Neuronal stem cell (in vitro differentiated cells): ENCODE measurements at regions not wholly inside any gene's neighbourhood (a gene's known extent, or its start where the extent isn't known, plus 50 kb on each side); places are given as distances from the start of the nearest gene placed in this dataset.

ENCODE experiments used
- DNase-seq: peaks from one replicate; pipeline ENCODE4 v3.0.0-alpha.2; 2013; ENCODE audit warnings: low spot score
- H2AFZ ChIP-seq: one replicate; pipeline ENCODE4 v1.6.1; 2013; ENCODE audit warnings: mild to moderate bottlenecking, low read length, inconsistent platforms
- H2AK5ac ChIP-seq: 2 replicates; pipeline ENCODE4 v1.6.1; 2013; ENCODE audit warnings: low read depth, mild to moderate bottlenecking, inconsistent platforms, low read length, moderate library complexity, mixed read lengths
- H2BK120ac ChIP-seq: 2 replicates; pipeline ENCODE4 v1.6.1; 2013; ENCODE audit warnings: low read depth, mild to moderate bottlenecking, inconsistent platforms, low read length, moderate library complexity, mixed read lengths
- H2BK12ac ChIP-seq: one replicate; pipeline ENCODE4 v1.6.1; 2013; ENCODE audit warnings: low read length, inconsistent platforms
- H2BK15ac ChIP-seq: 2 replicates; pipeline ENCODE4 v1.6.1; 2013; ENCODE audit warnings: mild to moderate bottlenecking, low read length, inconsistent platforms, mixed read lengths
- H2BK5ac ChIP-seq: one replicate; pipeline ENCODE4 v1.6.1; 2013; ENCODE audit warnings: inconsistent platforms, mild to moderate bottlenecking, low read length, moderate library complexity
- H3K14ac ChIP-seq: one replicate; pipeline ENCODE4 v1.6.1; 2013; ENCODE audit warnings: low read length, inconsistent platforms
- H3K18ac ChIP-seq: 2 replicates; pipeline ENCODE4 v1.6.1; 2013; ENCODE audit warnings: low read length, inconsistent platforms
- H3K23ac ChIP-seq: 2 replicates; pipeline ENCODE4 v1.6.1; 2013; ENCODE audit warnings: low read depth, mild to moderate bottlenecking, mixed read lengths, low read length, inconsistent platforms; ENCODE audit not compliant: poor library complexity
- H3K27ac ChIP-seq: replicated peaks from 3 replicates; pipeline ENCODE4 v1.5.1; 2013; ENCODE audit warnings: low read length, inconsistent platforms
- H3K27me3 ChIP-seq, 3 experiments: 2 replicates each; pipeline ENCODE4 v1.6.1; 2013; ENCODE audit warnings: low read length in 3 of 3, mild to moderate bottlenecking in 2 of 3, inconsistent platforms in 1 of 3, low read depth in 1 of 3, mixed read lengths in 1 of 3, moderate library complexity in 1 of 3; ENCODE audit not compliant: control insufficient read depth in 3 of 3, insufficient read depth in 3 of 3
- H3K36me3 ChIP-seq, 2 donors: replicated peaks in 1 of 2; 2 replicates each; pipeline ENCODE4 v1.6.1; 2013; ENCODE audit warnings: low read length in 2 of 2; ENCODE audit not compliant: control insufficient read depth in 2 of 2, insufficient read depth in 2 of 2
- H3K4ac ChIP-seq: 2 replicates; pipeline ENCODE4 v1.6.1; 2013; ENCODE audit warnings: inconsistent platforms, mild to moderate bottlenecking, low read length, moderate library complexity
- H3K4me1 ChIP-seq, 2 donors: 1 replicate in 1 of 2; 2 replicates in 1 of 2; pipeline ENCODE4 v1.6.1; 2013; ENCODE audit warnings: low read length in 2 of 2, low read depth in 1 of 2; ENCODE audit not compliant: control insufficient read depth in 2 of 2, insufficient read depth in 1 of 2
- H3K4me2 ChIP-seq: one replicate; pipeline ENCODE4 v1.6.1; 2013; ENCODE audit warnings: mild to moderate bottlenecking, low read length, inconsistent platforms; ENCODE audit not compliant: insufficient read depth, poor library complexity, severe bottlenecking
- H3K4me3 ChIP-seq, 2 donors: 2 replicates each; pipeline ENCODE4 v1.5.1; 2013; ENCODE audit warnings: low read length in 2 of 2, mild to moderate bottlenecking in 2 of 2, inconsistent platforms in 1 of 2, moderate library complexity in 1 of 2
- H3K79me1 ChIP-seq: one replicate; pipeline ENCODE4 v1.6.1; 2013; ENCODE audit warnings: low read depth, mild to moderate bottlenecking, inconsistent platforms, low read length, moderate library complexity
- H3K9ac ChIP-seq: one replicate; pipeline ENCODE4 v1.6.1; 2013; ENCODE audit warnings: mild to moderate bottlenecking, low read depth, low read length, inconsistent platforms; ENCODE audit not compliant: poor library complexity
- H3K9me3 ChIP-seq, 2 donors: replicated peaks in 1 of 2; 2 replicates each; pipeline versions ENCODE3 to v1.6.1; 2013; ENCODE audit warnings: low read length in 2 of 2, mild to moderate bottlenecking in 2 of 2, inconsistent platforms in 1 of 2, low read depth in 1 of 2, mixed read lengths in 1 of 2, moderate library complexity in 1 of 2; ENCODE audit not compliant: control insufficient read depth in 2 of 2, insufficient read depth in 1 of 2
- H4K8ac ChIP-seq: one replicate; pipeline ENCODE4 v1.6.1; 2013; ENCODE audit warnings: low read depth, mild to moderate bottlenecking, inconsistent platforms, low read length, moderate library complexity
- H4K91ac ChIP-seq: one replicate; pipeline ENCODE4 v1.6.1; 2013; ENCODE audit warnings: low read length, low read depth, mild to moderate bottlenecking, inconsistent platforms; ENCODE audit not compliant: poor library complexity
- WGBS, 2 donors: extraction: QIAGEN DNeasy Blood & Tissue Kit; methylation state at CpG; one replicate each; pipeline ENCODE4 v1.1.7; 2013; ENCODE audit warnings: missing lambda C conversion rate in 2 of 2, mixed read lengths in 1 of 2; ENCODE audit not compliant: insufficient read length in 2 of 2, insufficient replicate concordance in 1 of 2; ENCODE audit errors: extremely low coverage in 2 of 2; 5-methylcytosine and 5-hydroxymethylcytosine counted together

GRCh38 chr1:213333121-213333520 lies 282.1 kb downstream of the RPS6KC1 start:
- no peak overlapping the region for H2BK5ac ChIP-seq
- H3K27ac ChIP-seq = no peak overlapping the region
- no peak overlapping the region for H3K4ac ChIP-seq
- H3K27me3 ChIP-seq = no peaks in the 10 kb centered on the region
- H3K4me2 ChIP-seq = no peak overlapping the region
- H3K4me1 ChIP-seq = peaks cover 2 to 11% of the 10 kb centered on the region in 2 donors
- no peaks in the 10 kb centered on the region for H3K36me3 ChIP-seq
- H2BK12ac ChIP-seq = no peak overlapping the region
- no peak overlapping the region for H3K9ac ChIP-seq
- no peak overlapping the region for H2BK15ac ChIP-seq
- H3K79me1 ChIP-seq = no peaks in the 10 kb centered on the region
- H2BK120ac ChIP-seq = no peak overlapping the region
- H4K91ac ChIP-seq = no peak overlapping the region
- H3K9me3 ChIP-seq = no peaks in the 10 kb centered on the region
- no peak overlapping the region for H2AK5ac ChIP-seq
- H3K4me3 ChIP-seq = no peak overlapping the region
- H4K8ac ChIP-seq = no peak overlapping the region
- H2AFZ ChIP-seq = no peak overlapping the region
- no peak for DNase-seq
- no CpG with 5 or more reads among the region's 5 CpGs for WGBS, 2 donors
- no peak overlapping the region for H3K18ac ChIP-seq
- no peak overlapping the region for H3K23ac ChIP-seq
- H3K14ac ChIP-seq = no peak overlapping the region

- Histone ChIP-seq H3K18ac (no peak overlapping the region), H3K9ac (no peak overlapping the region)
- no CpG with 5 or more reads among the region's 3 CpGs for WGBS, 2 donors
These were observed 284.0 kb downstream of the RPS6KC1 start for GRCh38 chr1:213335084-213335483.

GRCh38 chr1:213337025-213337678 lies 286.1 kb downstream of the RPS6KC1 start:
- no peak overlapping the region for H4K8ac ChIP-seq
- no peaks in the 10 kb centered on the region for H3K36me3 ChIP-seq
- WGBS, 2 donors = no CpG with 5 or more reads among the region's 3 CpGs
- H4K91ac ChIP-seq = no peak overlapping the region
- DNase-seq = no peak
- no peak overlapping the region for H3K23ac ChIP-seq
- no peak overlapping the region for H3K9ac ChIP-seq
- no peak overlapping the region for H2AK5ac ChIP-seq
- no peak overlapping the region for H2BK15ac ChIP-seq
- H2AFZ ChIP-seq = no peak overlapping the region
- no peaks in the 10 kb centered on the region for H3K79me1 ChIP-seq
- H3K27me3 ChIP-seq = no peaks in the 10 kb centered on the region
- H3K4me1 ChIP-seq = peaks cover 2 to 5% of the 10 kb centered on the region in 2 donors
- H3K14ac ChIP-seq = no peak overlapping the region
- no peak overlapping the region for H2BK5ac ChIP-seq
- no peak overlapping the region for H3K18ac ChIP-seq
- no peak overlapping the region for H3K4ac ChIP-seq
- no peak overlapping the region for H2BK120ac ChIP-seq
- no peak overlapping the region for H2BK12ac ChIP-seq
- no peak overlapping the region for H3K4me2 ChIP-seq
- no peaks in the 10 kb centered on the region for H3K9me3 ChIP-seq
- no peak overlapping the region for H3K4me3 ChIP-seq
- H3K27ac ChIP-seq = no peak overlapping the region

More at GRCh38 chr1:213335084-213335483, 284.0 kb downstream of the RPS6KC1 start:
- H3K4ac ChIP-seq = no peak overlapping the region
- H2BK12ac ChIP-seq = no peak overlapping the region
- H3K27me3 ChIP-seq = no peaks in the 10 kb centered on the region
- no peak overlapping the region for H3K14ac ChIP-seq
- no peak overlapping the region for H2AFZ ChIP-seq
- no peak overlapping the region for H3K23ac ChIP-seq
- H3K4me1 ChIP-seq = peaks cover 2 to 7% of the 10 kb centered on the region in 2 donors
- no peak overlapping the region for H4K91ac ChIP-seq
- no peak overlapping the region for H2BK120ac ChIP-seq
- no peak overlapping the region for H3K4me2 ChIP-seq
- H4K8ac ChIP-seq = no peak overlapping the region
- H2BK5ac ChIP-seq = no peak overlapping the region
- H3K36me3 ChIP-seq = no peaks in the 10 kb centered on the region
- no peak overlapping the region for H3K4me3 ChIP-seq
- no peak overlapping the region for H2AK5ac ChIP-seq
- H3K79me1 ChIP-seq = no peaks in the 10 kb centered on the region
- H3K9me3 ChIP-seq = no peaks in the 10 kb centered on the region
- H3K27ac ChIP-seq = no peak overlapping the region
- DNase-seq = no peak
- H2BK15ac ChIP-seq = no peak overlapping the region

- no peak for DNase-seq
- Histone ChIP-seq H2BK15ac (no peak overlapping the region), H2BK5ac (no peak overlapping the region), H4K91ac (no peak overlapping the region), H3K18ac (no peak overlapping the region), H3K36me3 (no peaks in the 10 kb centered on the region), H2AFZ (no peak overlapping the region), H3K27ac (no peak overlapping the region), H3K23ac (no peak overlapping the region), H3K79me1 (no peaks in the 10 kb centered on the region), H2AK5ac (no peak overlapping the region), H3K4me2 (no peak overlapping the region), H3K9me3 (no peaks in the 10 kb centered on the region), H2BK120ac (no peak overlapping the region), H3K27me3 (no peaks in the 10 kb centered on the region), H3K4ac (no peak overlapping the region), H3K4me1 (peaks cover 0 to 2% of the 10 kb centered on the region in 2 donors), H2BK12ac (no peak overlapping the region), H3K9ac (no peak overlapping the region), H4K8ac (no peak overlapping the region), H3K14ac (no peak overlapping the region), H3K4me3 (no peak overlapping the region)
- no CpG with 5 or more reads among the region's 3 CpGs for WGBS, 2 donors
These were observed 289.6 kb downstream of the RPS6KC1 start for GRCh38 chr1:213340593-213340992.
